Vagina (tissue), 2 donors: ENCODE measurements at regions not wholly inside any gene's neighbourhood (a gene's known extent, or its start where the extent isn't known, plus 50 kb on each side); places are given as distances from the start of the nearest gene placed in this dataset.

Experiments
- DNase-seq, 2 donors: peaks; one replicate each; pipeline ENCODE4 v3.0.0-alpha.2; 2017; ENCODE audit errors: extremely low spot score in 2 of 2
- H3K27ac ChIP-seq: fragments of 200-600 bp; sonication (generic); one replicate; pipeline ENCODE4 v1.5.1; 2019
- H3K27me3 ChIP-seq: fragments of 200-600 bp; sonication (generic); one replicate; pipeline ENCODE4 v1.5.1; 2019
- H3K36me3 ChIP-seq, 2 donors: fragments of 200-600 bp; sonication (generic); one replicate each; pipeline ENCODE4 v1.5.1; 2017 to 2019
- H3K4me1 ChIP-seq: fragments of 200-600 bp; sonication (generic); one replicate; pipeline ENCODE4 v1.5.1; 2019
- H3K4me3 ChIP-seq, 2 donors: fragments of 200-600 bp; sonication (generic); 1 replicate in 1 of 2; 2 replicates in 1 of 2; pipeline ENCODE4 v1.5.1; 2016 to 2019
- H3K9me3 ChIP-seq: fragments of 200-600 bp; sonication (generic); one replicate; pipeline ENCODE4 v1.5.1; 2019
- CTCF ChIP-seq, 3 experiments: fragments of 450-650 bp in 2 of 3; fragments of 200-600 bp in 1 of 3; sonication (generic) in 1 of 3; IDR thresholded peaks; one replicate each; pipeline ENCODE4 v1.5.1; 2017 to 2019; ENCODE audit warnings: antibody characterized with exemption in 3 of 3, mild to moderate bottlenecking in 2 of 3, moderate library complexity in 2 of 3
- POLR2A ChIP-seq, 2 donors: fragments of 450-650 bp; IDR thresholded peaks; one replicate each; pipeline ENCODE4 v1.6.1; 2017; ENCODE audit warnings: antibody characterized with exemption in 2 of 2, mild to moderate bottlenecking in 2 of 2, moderate library complexity in 2 of 2
- POLR2AphosphoS5 ChIP-seq, 2 donors: sonication (generic); formaldehyde crosslinking; IDR thresholded peaks; one replicate each; pipeline ENCODE4 v1.9.0; 2017; ENCODE audit warnings: antibody characterized with exemption in 2 of 2, mild to moderate bottlenecking in 2 of 2, low read depth in 1 of 2; ENCODE audit not compliant: insufficient read depth in 1 of 2
- intact Hi-C: fragments of 100-400 bp; cut with DNase I; formaldehyde crosslinking; loops from one replicate; pipeline ENCODE4 v1.15.1; 2023

GRCh38 chr18:22607284-22607635 lies 189.5 kb upstream of the CTAGE1 start:
- DNase-seq: no peak
- Histone ChIP-seq H3K9me3 (no peaks in the 10 kb centered on the region), H3K27ac (no peak overlapping the region), H3K4me1 (peaks cover 6% of the 10 kb centered on the region), H3K27me3 (no peaks in the 10 kb centered on the region), H3K36me3 (no peaks in the 10 kb centered on the region), H3K4me3 (no peak overlapping the region)
- intact Hi-C loops: no loop called here
- TF ChIP-seq CTCF (IDR thresholded peaks at IDR 0.05) (no peak), POLR2AphosphoS5 (IDR thresholded peaks at IDR 0.05; ENCODE audit: insufficient read depth in 1 of 2, low read depth in 1 of 2) (no peak), POLR2A (IDR thresholded peaks at IDR 0.05) (no peak)

- no peaks in the 10 kb centered on the region for H3K9me3 ChIP-seq
- H3K36me3 ChIP-seq: no peaks in the 10 kb centered on the region
- H3K4me3 ChIP-seq: no peak overlapping the region
- H3K27ac ChIP-seq: no peak overlapping the region
- intact Hi-C loops: no loop called here
- DNase-seq: no peak
- peaks cover 6% of the 10 kb centered on the region for H3K4me1 ChIP-seq
- TF ChIP-seq POLR2A (IDR thresholded peaks at IDR 0.05) (no peak), POLR2AphosphoS5 (IDR thresholded peaks at IDR 0.05; ENCODE audit: insufficient read depth in 1 of 2, low read depth in 1 of 2) (no peak), CTCF (IDR thresholded peaks at IDR 0.05) (no peak)
- no peaks in the 10 kb centered on the region for H3K27me3 ChIP-seq
Observed at GRCh38 chr18:22608847-22609246, 191.1 kb upstream of the CTAGE1 start.

- Histone ChIP-seq H3K4me1 (peaks cover 6% of the 10 kb centered on the region), H3K27me3 (no peaks in the 10 kb centered on the region), H3K27ac (no peak overlapping the region), H3K36me3 (no peaks in the 10 kb centered on the region), H3K9me3 (no peaks in the 10 kb centered on the region), H3K4me3 (no peak overlapping the region)
- DNase-seq: no peak
- intact Hi-C loops: no loop called here
- TF ChIP-seq POLR2AphosphoS5 (IDR thresholded peaks at IDR 0.05; ENCODE audit: insufficient read depth in 1 of 2, low read depth in 1 of 2) (no peak), POLR2A (IDR thresholded peaks at IDR 0.05) (no peak), CTCF (IDR thresholded peaks at IDR 0.05) (no peak)
Observed at GRCh38 chr18:22609642-22610041, 191.9 kb upstream of the CTAGE1 start.

- intact Hi-C loops: no loop called here
- Histone ChIP-seq H3K4me3 (no peak overlapping the region), H3K4me1 (no peaks in the 10 kb centered on the region), H3K27me3 (no peaks in the 10 kb centered on the region), H3K36me3 (no peaks in the 10 kb centered on the region), H3K9me3 (no peaks in the 10 kb centered on the region), H3K27ac (no peak overlapping the region)
- no peak for TF ChIP-seq CTCF (IDR thresholded peaks at IDR 0.05)
- no peak for TF ChIP-seq POLR2A (IDR thresholded peaks at IDR 0.05)
- TF ChIP-seq POLR2AphosphoS5 (IDR thresholded peaks at IDR 0.05; ENCODE audit: insufficient read depth in 1 of 2, low read depth in 1 of 2): no peak
- no peak for DNase-seq
Observed at GRCh38 chr18:22613058-22613690, 195.5 kb upstream of the CTAGE1 start.

GRCh38 chr18:22613788-22614187 lies 196.1 kb upstream of the CTAGE1 start:
- intact Hi-C loops: no loop called here
- TF ChIP-seq POLR2AphosphoS5 (IDR thresholded peaks at IDR 0.05; ENCODE audit: insufficient read depth in 1 of 2, low read depth in 1 of 2) (no peak), POLR2A (IDR thresholded peaks at IDR 0.05) (no peak), CTCF (IDR thresholded peaks at IDR 0.05) (no peak)
- no peaks in the 10 kb centered on the region for H3K36me3 ChIP-seq
- no peaks in the 10 kb centered on the region for H3K4me1 ChIP-seq
- no peaks in the 10 kb centered on the region for H3K9me3 ChIP-seq
- H3K27me3 ChIP-seq: no peaks in the 10 kb centered on the region
- H3K4me3 ChIP-seq: no peak overlapping the region
- DNase-seq: no peak
- H3K27ac ChIP-seq: no peak overlapping the region
